ENCODE measurements at regions not wholly inside any gene's neighbourhood (a gene's known extent, or its start where the extent isn't known, plus 50 kb on each side); places are given as distances from the start of the nearest gene placed in this dataset.
A peak's percentile ranks its signal among the peaks of the same experiment; 100 is the strongest.

DNA sequence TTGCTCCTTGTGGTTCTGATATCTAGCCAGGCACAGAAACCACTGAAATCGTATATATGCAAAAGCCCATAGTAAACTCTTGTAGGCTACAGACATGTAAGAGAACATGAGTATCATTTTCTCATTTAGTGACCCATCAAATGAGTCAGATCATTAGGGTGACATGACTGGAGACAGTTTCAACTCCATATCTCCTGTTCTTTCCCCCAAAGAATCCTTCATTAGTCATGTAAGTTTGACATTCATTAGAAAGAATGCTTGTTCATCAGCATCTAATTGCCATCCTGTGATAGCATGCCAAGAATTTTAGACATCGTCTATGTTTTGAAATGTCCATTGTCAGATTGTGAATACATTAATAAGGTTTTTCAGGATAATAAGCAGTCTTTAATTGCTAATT lies 264.9 kb upstream of the TPM1 start:
- intact Hi-C loops (cut with DNase I) = no loop called here
- DNase-seq = no peak

DNA sequence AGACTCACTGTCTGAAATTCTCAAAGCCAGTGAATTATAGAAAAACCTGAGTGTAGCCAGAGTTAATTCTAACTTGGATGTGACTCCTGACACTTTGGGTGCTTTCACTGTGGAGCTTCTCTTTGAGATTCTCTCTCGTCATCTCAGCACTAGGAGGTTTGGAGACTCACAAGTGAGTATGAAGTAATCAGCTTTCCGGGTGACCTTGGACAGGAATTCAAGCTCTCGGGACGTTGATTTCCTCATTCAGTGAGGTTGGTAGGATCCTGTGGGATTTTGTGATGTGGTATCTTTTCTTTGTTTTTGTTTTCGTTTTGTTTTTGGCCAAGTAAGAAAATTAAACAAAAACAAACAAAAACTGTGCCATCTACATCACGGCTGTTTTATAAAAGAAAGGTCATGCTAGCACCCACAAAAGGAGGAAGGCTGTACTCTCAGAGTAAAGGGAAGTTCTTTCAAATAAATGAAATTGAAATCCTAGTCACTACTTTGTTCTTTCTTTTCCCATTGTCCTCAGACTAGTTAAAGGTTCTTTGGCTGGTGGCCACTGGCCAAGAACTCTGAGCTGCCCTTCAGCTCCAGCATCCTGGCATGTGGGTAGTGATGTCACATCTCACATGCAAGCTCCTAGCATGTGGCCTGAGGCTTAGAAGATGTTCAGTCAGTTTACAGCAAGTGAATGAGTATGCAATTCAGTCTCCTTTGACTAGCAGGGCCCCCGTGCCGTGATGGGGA lies 263.3 kb upstream of the TPM1 start:
- DNase-seq = peak in 1 of 10 donors; percentile 37

DNA sequence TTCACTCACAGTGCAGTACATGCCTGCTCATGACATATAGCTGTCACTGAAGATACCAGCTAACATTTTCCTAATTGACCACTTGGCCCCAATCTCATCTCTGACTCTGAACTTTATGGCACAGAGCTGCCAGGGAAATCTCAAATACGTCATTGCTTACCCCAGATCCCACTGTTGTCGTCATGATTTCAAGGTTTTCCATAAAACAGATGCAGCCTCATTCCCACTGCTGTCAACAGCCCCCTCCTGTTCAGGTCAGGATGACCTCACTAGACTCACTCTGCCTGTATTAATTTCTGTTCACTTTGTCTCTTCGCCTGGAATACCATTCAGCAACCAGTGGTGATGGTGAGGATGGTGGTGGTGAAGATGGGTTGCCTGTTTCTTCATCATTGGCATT lies 262.6 kb upstream of the TPM1 start:
- intact Hi-C loops (cut with DNase I) = no loop called here
- DNase-seq = no peak

More for the DNA sequence above, 263.3 kb upstream of the TPM1 start:
- intact Hi-C loops (cut with DNase I) = no loop called here

DNA sequence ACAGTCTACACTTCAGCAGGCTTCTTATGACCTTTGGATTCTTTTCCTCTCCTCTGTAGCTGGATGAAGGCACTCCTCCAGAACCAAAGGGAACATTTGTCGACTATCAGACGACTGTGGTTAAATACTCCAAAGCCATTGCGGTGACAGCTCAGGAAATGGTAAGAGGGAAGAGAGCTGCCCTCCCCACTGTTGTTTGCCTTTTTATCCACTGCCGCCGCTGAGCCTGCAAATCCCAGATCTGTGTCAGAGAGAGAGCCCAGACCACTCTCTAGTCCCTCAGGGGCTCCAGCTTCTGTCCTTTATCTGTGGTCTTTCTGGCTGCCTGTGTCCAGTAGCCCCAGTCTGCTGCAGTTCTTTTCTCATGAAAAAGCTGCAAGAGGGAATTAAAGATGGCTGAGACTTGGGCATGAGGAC lies 261.5 kb upstream of the TPM1 start:
- no peak for DNase-seq
- intact Hi-C loops (cut with DNase I) = no loop called here

DNA sequence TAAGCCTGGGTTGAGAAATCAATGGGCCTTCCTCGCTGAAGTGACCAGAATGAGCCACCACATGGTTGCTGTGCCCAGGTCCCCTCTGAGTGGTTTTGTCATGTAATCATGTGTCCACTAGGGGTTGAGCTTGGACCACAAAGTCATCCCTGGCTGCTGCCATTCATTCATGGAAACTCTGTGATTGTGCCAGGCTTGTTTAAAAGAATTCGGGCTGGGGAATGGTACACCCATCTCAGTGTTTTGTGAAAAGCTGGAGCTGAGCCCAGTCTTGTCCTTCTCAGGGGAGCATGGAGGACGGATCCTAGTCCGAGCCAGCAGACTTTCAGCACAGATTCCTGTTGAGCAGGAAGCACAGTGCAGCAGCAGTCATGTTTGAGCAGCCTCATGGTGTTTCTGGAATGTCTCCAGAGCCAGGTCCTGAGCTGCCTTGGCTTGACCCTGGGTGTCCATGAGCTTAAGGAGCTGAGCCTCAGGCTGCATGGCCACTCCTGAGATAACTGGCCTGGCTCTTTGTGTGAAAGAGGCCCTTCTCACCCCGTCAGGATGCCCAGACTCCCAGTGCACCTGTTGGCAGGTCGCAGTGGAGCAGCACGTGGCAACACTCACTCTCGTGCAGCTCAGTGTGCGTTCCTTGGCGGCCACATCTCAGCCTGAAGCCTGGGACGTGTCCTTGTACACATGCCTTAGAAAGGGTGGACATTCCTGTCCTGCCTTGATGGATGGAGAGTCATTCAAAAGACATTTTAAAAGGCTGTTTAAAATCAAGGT lies 260.3 kb upstream of the TPM1 start:
- intact Hi-C loops (cut with DNase I) = loop anchor here (1.0 kb wide), 1 partner anchor 311 kb away; no protein-coding TSS in a partner anchor

DNA sequence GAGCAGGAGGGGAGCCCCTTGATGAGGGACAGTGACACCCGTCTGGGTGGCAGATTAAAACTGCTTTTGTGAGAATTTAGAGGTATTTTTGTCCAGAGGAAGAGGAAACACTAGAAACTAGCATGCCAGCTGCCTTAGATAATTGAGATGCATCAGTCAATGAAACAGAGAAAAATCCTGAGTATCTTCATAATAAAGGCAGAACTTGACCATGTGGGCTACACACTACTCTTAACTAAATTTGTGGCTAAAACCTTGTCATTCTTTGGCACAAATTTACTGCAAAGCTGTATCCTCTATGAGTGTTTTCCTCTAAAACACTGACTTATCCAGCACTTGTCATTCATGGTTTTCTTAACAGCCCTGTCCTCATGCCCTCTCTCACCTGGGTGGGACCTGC lies 259.7 kb upstream of the TPM1 start:
- intact Hi-C loops (cut with DNase I) = loop anchor here (1.0 kb wide), 1 partner anchor 310 kb away; no protein-coding TSS in a partner anchor
- DNase-seq = no peak

More for the DNA sequence above, 260.3 kb upstream of the TPM1 start:
- peak in 6 of 10 donors; percentile 35 to 89 (median 50) for DNase-seq

DNA sequence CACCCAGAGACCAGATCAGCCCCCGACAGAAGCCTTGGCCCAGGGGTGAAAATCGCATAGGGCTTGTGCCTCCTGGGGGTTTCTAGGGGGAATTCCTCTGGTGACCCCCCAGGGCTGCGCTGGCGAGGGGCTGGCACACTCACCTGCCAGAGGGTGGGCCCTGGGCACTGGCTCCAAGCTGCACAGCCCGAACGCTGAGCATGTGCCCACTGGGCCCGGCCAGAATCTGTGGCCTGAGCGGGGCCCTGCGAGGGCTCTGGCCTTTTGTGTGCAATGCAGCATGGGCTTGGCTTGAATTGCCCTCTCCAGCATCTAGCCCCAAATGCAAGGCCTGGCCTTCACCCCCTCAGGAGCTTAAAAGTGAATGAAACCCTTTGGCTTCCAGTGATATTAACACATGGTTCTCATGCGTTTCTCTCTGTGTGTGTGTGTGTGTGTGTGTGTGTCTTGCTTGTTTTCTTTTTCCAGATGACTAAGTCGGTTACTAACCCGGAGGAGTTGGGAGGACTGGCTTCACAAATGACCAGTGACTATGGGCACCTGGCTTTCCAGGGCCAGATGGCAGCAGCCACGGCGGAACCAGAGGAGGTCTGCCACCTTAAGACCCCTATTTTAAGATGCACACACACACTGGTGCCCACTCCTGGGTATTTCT lies 259.1 kb upstream of the TPM1 start:
- intact Hi-C loops (cut with DNase I) = no loop called here
- no peak for DNase-seq

DNA sequence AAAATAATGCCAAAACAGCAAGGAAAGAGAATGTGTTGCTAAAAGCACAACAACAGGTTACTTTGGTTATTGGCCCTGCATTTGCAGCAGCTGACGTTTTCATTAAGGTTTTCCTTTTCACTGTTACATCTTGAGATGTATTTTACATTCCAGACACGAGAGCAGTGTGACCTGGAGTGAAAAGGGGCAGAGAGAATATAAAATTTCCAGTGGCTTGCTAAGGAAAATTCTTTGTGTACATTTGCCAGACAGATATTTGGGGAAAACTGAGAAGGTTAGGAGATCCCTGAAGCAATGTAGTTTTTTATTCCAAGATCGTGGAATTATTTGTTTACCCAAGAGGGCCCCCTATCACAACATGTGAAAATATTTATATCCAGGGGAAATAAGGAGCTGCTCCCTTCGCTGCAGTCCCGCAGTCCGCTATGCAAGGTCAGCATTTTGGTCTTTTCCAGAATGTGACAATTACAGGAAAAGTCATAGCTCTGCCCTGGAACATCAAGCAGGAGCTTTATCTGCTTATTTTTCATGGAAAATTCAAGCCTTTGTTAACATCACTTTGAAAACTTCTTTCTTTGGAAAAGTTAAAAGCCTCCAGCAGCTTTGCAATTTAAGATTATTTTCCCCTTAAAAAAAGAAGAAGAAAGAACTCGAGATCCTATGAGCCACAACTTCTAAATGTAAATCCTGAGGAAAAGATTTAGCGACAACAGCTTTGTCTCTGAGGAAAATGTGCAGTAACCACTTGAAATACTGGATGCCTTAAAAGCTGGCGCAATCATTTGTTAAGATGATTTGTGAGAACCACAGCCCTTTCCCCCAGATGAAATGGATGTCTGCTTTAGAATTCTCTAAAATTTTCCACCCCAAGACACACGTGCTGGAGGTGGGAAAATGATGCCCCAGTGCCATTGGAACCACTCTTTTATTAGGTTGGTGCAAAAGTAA lies 256.4 kb upstream of the TPM1 start:
- no peak for DNase-seq
- intact Hi-C loops (cut with DNase I) = no loop called here

DNA sequence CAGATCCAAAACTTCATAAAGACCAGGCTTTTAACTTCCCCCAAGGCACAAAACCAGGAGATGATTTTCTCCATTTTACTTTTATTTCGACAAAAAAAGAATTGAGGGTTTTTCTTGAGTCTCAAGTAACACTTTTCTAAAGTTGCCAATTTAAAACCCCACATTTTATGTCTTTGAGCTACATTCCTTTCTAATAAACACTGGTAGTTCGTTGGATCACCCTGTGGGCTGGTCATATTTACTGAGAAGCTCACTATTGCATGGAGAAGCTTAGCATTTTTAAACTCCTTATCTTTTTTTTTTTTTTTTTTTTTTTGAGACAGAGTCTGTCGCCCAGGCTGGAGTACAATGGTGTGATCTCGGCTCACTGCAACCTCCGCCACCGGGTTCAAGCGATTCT lies 255.1 kb upstream of the TPM1 start:
- intact Hi-C loops (cut with DNase I) = no loop called here
- no peak for DNase-seq

DNA sequence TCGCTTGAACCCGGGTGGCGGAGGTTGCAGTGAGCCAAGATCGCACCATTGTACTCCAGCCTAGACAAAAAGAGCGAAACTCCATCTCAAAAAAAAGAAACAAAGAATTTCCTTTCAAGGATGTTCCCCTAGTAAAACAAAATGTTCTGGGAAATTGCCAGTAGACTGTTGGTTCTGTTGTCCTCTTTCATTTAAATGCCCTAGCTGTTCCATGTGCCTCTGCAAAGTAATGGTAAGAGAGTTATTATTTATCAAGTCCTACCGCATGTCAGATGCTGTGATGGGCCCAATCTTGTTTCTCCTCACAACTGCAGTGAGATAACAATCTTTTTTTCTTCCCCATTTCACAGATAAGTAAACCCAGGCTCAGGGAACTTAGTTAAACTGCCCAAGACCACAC lies 254.3 kb upstream of the TPM1 start:
- no peak for DNase-seq
- intact Hi-C loops (cut with DNase I) = no loop called here

DNA sequence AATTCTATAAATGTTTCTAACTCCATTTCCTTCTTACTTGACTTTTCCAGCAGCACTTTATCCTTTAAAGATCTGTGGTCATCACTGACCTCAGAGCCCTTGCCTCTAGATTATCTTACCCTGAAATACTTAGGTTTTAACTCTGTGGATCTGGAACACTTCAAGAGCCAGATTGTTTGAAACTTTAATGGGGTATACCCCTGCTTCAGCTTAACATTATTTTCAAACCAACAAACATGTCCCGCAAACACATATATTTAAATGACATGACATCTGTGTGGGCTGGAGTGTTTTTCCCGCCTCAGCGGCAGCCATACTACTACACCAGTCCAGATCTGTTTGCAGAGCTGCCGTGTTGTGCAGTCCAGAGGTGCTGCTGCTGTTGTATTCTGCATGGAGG lies 252.0 kb upstream of the TPM1 start:
- intact Hi-C loops (cut with DNase I) = no loop called here

DNA sequence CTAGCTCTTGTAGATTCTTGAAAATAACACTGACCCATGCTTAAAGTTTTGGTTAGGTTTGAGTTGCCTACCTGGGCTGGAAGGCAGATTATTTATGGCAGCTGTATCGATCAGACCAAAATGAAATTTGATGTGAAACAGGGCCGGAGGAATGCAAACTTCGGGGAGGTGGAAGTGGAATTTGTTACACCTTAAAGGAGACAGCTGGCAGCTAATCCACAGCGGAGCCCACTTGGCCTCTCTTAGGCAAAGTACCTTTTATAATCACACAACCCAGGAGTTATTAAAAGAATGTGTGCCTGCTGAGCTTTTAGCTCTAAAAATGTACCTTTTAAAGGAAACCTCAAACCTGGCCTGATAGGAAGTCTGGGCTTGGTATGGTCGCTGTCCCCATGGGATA lies 250.9 kb upstream of the TPM1 start:
- DNase-seq = no peak
- intact Hi-C loops (cut with DNase I) = no loop called here

More for the DNA sequence above, 252.0 kb upstream of the TPM1 start:
- DNase-seq = no peak

DNA sequence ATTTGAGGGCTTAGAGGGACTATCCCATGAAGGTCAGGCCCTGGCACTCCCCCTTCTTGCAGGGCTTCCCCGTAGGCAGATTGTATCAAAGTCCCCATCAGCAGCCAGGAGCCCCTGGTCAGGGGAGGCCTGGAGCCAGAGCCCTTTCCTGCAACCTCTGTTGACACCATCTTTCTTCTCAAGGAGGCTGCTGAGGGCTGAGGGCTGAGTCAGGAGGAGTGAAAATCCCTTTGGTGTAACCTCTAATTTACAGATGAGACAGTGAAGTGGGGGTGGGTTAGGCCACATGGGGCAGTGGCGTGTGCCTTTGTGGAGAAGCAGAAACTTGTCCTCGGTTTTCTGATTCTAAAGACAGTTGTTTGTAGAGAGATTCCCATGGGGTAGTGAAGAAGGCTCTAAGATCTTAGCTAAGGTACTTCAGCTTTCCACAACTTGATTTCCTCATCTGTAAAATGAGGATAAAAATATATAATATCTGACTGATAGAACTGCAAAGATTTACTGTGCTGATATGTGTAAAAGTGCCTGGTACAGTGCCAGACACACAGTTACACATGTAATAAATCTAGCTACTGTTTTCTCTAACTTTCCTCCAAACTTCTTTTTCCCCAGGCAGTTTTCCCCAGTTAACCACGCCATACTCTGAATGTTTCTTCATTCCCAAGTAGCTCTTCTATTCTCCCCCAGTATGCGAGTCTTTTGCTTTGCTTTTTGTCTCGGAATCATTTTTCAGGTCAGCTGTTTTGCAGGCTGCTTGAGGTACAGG lies 249.4 kb upstream of the TPM1 start:
- intact Hi-C loops (cut with DNase I) = no loop called here
- DNase-seq = no peak

DNA sequence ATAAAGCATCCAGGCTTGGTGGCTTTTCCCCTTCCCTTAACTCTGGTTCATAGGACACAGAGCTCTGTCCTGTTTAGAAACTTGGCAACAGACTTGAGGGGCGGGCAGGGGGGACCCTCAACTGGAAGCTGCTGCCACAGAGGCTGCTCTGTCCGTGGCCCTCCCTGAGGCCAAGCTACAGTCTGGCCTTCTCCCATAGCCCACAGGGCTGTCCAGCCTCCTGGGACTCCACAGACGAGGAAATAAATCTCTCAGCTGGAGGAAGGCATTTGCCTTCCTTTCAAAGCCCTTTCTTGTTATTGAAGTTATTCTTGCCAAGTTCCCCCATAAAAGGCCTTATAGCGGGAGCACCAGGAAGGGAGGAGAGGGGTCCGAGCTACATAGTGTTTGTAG lies 248.8 kb upstream of the TPM1 start:
- intact Hi-C loops (cut with DNase I) = no loop called here
- DNase-seq = no peak

DNA sequence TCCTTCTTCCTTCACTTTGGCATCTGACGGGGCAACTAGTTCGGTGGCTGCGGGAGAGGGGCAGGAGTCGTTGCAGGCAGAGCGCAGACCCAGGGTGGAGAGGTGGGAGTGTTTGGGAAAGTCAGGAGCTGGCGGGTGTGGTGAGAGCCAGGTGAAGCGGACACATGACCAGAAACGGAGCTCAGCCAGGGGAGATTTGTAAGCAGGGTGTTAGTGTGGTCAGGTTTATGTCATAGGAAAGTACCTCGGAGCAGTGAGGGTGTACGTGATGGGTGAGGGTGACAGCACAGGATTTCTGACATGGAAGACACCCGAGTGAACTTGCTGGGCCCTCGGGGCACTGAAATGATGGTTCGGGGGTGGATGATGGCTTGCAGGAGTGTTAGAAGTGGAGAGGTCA lies 247.4 kb upstream of the TPM1 start:
- intact Hi-C loops (cut with DNase I) = no loop called here
- no peak for DNase-seq

DNA sequence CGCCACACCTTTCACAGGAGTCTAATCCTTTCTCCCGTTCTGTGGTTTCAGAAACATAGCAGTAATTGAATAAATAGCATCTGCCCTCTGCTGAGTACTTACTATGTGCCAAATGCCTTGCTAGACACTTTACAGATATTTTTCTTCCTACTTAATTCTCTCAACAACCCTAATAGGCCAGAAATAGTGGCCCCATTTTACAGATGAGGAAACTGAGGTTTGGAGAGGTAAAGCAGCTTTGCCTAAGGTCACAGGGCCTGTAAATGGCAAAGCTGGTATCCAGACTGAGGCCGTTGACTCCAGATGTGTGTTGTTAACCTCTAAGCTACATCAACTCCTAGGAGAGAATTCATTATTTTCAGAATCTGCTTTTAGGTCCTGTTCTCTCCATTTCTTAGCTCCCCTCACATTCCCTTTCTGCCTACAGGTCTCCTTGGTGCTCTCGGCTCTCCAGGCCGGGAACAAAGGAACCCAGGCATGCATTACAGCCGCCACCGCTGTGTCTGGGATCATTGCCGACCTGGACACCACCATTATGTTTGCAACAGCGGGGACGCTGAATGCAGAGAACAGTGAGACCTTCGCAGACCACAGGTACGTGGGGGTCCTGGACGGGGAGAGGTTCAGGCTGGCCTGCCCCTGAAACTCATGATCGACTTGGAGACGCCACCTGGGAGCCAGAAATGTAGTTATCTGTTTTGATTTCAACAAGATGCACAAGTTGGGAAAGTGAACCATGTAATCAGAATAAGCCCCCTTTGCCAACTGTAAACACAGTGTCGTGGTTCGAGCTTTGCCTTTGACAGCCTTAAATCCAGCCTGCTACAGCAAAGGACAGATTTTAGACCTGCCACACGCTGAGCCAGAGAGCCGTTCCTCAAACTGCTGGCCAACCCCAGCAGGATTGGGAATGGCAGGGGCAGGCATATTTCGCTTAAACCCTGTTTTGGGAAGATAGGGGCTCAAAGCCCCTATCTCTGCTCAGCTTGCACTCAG lies 246.5 kb upstream of the TPM1 start:
- intact Hi-C loops (cut with DNase I) = no loop called here
- no peak for DNase-seq

DNA sequence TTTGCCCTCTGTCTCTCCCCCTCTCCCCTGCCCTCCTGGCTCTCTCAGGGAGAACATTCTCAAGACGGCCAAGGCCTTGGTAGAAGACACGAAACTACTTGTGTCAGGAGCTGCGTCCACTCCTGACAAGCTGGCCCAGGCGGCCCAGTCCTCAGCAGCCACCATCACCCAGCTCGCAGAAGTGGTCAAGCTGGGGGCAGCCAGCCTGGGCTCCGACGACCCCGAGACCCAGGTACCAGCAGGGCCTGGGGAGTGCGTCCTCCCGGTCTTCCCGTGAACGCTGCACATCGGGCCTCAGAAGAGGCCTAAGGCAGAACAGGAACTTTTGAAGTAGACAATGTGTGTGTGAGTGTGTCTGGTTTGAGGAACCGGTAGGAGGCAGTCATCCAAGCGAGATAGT lies 245.4 kb upstream of the TPM1 start:
- intact Hi-C loops (cut with DNase I) = no loop called here
- no peak for DNase-seq

DNA sequence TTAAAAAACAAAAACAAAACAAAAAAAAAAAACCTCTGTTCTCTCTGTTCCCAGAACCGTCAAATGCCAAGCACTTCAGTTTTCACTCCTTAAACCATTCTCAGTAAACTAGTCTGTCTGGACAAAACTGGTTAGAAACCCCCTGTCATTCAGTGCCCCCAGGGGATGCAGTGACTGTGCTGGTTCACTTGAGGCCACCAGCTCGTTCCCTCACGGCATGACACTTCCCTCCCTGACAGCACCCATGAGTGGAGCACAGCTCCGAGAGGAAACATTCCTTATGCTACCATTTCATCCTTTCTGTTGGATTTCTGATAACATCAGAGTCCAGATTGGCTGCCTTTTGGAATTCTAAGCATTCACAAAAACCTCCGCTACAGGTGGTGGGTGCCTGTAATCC lies 244.0 kb upstream of the TPM1 start:
- DNase-seq = no peak

More for the DNA sequence above, 244.0 kb upstream of the TPM1 start:
- intact Hi-C loops (cut with DNase I) = no loop called here

Measured in posterior cingulate gyrus (tissue), 11 donors.